K562 (cell line): ENCODE measurements at regions not wholly inside any gene's neighbourhood (a gene's known extent, or its start where the extent isn't known, plus 50 kb on each side); places are given as distances from the start of the nearest gene placed in this dataset.

ENCODE experiments used
- ATAC-seq: fragments of 200-7000 bp; cut with Tn5 transposase; 3 replicates; pipeline ENCODE4 v1.9.1; 2020; ENCODE audit warnings: moderate library complexity
- BruUV-seq: library from RNA; stranded (reverse); fragments of 400-500 nt; replicated peaks from 2 replicates; lab custom pipeline; 2021; lab: Mats Ljungman, UMichigan
- CTCF ChIA-PET: fragments of 300-600 bp; formaldehyde crosslinking; extraction: SDS; loops from one replicate; lab custom pipeline; 2021; ENCODE audit warnings: low intra/inter-chr PET ratio; lab: Yijun Ruan, JAX
- POLR2A ChIA-PET: fragments of 300-600, 350-650 bp; sonication (Branson Sonifier 250); formaldehyde crosslinking; extraction: SDS; loops from one replicate; lab custom pipeline; 2021; ENCODE audit warnings: antibody characterized with exemption, inconsistent platforms; lab: Yijun Ruan, JAX
- DNase-seq, 4 experiments: peaks; one replicate each; pipeline versions ENCODE4 v3.0.0 to v3.0.0-alpha.2; 2011 to 2018; ENCODE audit warnings: low spot score in 3 of 4, mixed read lengths in 3 of 4; ENCODE audit errors: extremely low read depth in 1 of 4
- FAIRE-seq: peaks from 2 replicates; lab custom pipeline; 2011; peaks lifted over from hg19 to GRCh38; lab: Jason Lieb, UNC
- H2AFZ ChIP-seq: 2 replicates; pipeline ENCODE4 v1.6.0; 2011; ENCODE audit warnings: low read depth, low read length, control low read depth, inconsistent platforms
- H3K27ac ChIP-seq: fragments of 200-600 bp; 3 replicates; pipeline ENCODE4 v1.8.0; 2011; ENCODE audit warnings: low read depth, mild to moderate bottlenecking, control low read depth, inconsistent platforms, low read length, moderate library complexity, mixed read lengths; ENCODE audit errors: extremely low read depth
- H3K27me3 ChIP-seq, 2 experiments: fragments of 300-600 bp in 1 of 2; 2 replicates in 1 of 2; 3 replicates in 1 of 2; pipeline versions ENCODE4 v1.6.0 to v1.8.0; 2011; ENCODE audit warnings: inconsistent platforms in 2 of 2, low read length in 2 of 2, mild to moderate bottlenecking in 1 of 2, mixed read lengths in 1 of 2, moderate library complexity in 1 of 2; ENCODE audit not compliant: control insufficient read depth in 2 of 2, insufficient read depth in 2 of 2
- H3K36me3 ChIP-seq: fragments of 300-600 bp; 3 replicates; pipeline ENCODE4 v1.8.0; 2011; ENCODE audit warnings: mild to moderate bottlenecking, low read length, inconsistent platforms; ENCODE audit not compliant: control insufficient read depth, insufficient read depth
- H3K4me1 ChIP-seq, 2 experiments: fragments of 200-600 bp in 1 of 2; replicated peaks in 1 of 2; 2 replicates in 1 of 2; 3 replicates in 1 of 2; pipeline versions ENCODE4 v1.5.1 to v1.8.0; 2011; ENCODE audit warnings: inconsistent platforms in 2 of 2, low read length in 2 of 2, mild to moderate bottlenecking in 1 of 2, mixed read lengths in 1 of 2, moderate library complexity in 1 of 2; ENCODE audit not compliant: control insufficient read depth in 2 of 2, insufficient read depth in 2 of 2
- H3K4me2 ChIP-seq: 2 replicates; pipeline ENCODE4 v1.6.1; 2011; ENCODE audit warnings: low read length, control low read depth, inconsistent platforms, mixed read lengths; ENCODE audit not compliant: insufficient read depth
- H3K4me3 ChIP-seq: fragments of 200-600 bp; sonication (generic), shearing (Covaris generic); 2 replicates; pipeline ENCODE4 v1.5.1; 2016; ENCODE audit warnings: control low read depth, inconsistent platforms
- H3K79me2 ChIP-seq: fragments of 200-600 bp; 3 replicates; pipeline ENCODE4 v1.8.0; 2011; ENCODE audit warnings: low read length, inconsistent platforms; ENCODE audit not compliant: control insufficient read depth, insufficient read depth
- H3K9ac ChIP-seq, 2 experiments: 2 replicates each; pipeline versions ENCODE4 v1.6.0 to v1.6.1; 2011; ENCODE audit warnings: low read depth in 2 of 2, low read length in 2 of 2, control low read depth in 1 of 2, inconsistent platforms in 1 of 2, mild to moderate bottlenecking in 1 of 2, mixed read lengths in 1 of 2; ENCODE audit not compliant: insufficient read depth in 1 of 2
- H3K9me1 ChIP-seq: one replicate; pipeline ENCODE4 v1.6.0; 2011; ENCODE audit warnings: inconsistent platforms, mild to moderate bottlenecking, low read length, moderate library complexity; ENCODE audit not compliant: control insufficient read depth, insufficient read depth
- H3K9me3 ChIP-seq: replicated peaks from 2 replicates; pipeline ENCODE4 v1.5.1; 2011; ENCODE audit warnings: low read depth, low read length, inconsistent platforms; ENCODE audit not compliant: control insufficient read depth, insufficient read depth
- H4K20me1 ChIP-seq: replicated peaks from 2 replicates; pipeline ENCODE4 v1.6.1; 2011; ENCODE audit warnings: low read length, inconsistent platforms, mixed read lengths; ENCODE audit not compliant: control insufficient read depth, insufficient read depth
- CBX8 ChIP-seq: fragments of 200-600 bp; sonication (generic); IDR thresholded peaks from 2 replicates; pipeline ENCODE4 v1.6.1; 2012; ENCODE audit warnings: borderline replicate concordance, mixed run types, low read depth, mild to moderate bottlenecking, moderate library complexity, mixed read lengths, low read length, control low read depth, inconsistent platforms; ENCODE audit not compliant: poor library complexity, severe bottlenecking; ENCODE audit errors: extremely low read depth
- CHAMP1 ChIP-seq: fragments of 450-650 bp; IDR thresholded peaks from 2 replicates; pipeline ENCODE4 v1.6.1; 2016; ENCODE audit warnings: mild to moderate bottlenecking
- EP300 ChIP-seq: IDR thresholded peaks from 2 replicates; pipeline ENCODE4 v1.6.1; 2012; ENCODE audit warnings: low read length, improper control_type of control experiment
- GABPA ChIP-seq: fragments of 200-800 bp; sonication (Bioruptor generic); conservative IDR thresholded peaks from 2 replicates; pipeline ENCODE4 v1.6.1; 2016; ENCODE audit warnings: low read depth, missing genetic modification characterization, missing compliant biosample characterization
- HBP1 ChIP-seq: fragments of 450-650 bp; formaldehyde crosslinking; IDR thresholded peaks from 2 replicates; pipeline ENCODE4 v1.4.0; 2022; ENCODE audit warnings: missing genetic modification characterization
- KLF16 ChIP-seq: IDR thresholded peaks from 2 replicates; pipeline ENCODE4 v1.6.1; 2016; ENCODE audit warnings: antibody characterized with exemption
- MXD1 ChIP-seq: fragments of 250-450 bp; sonication (Bioruptor Pico); IDR thresholded peaks from 2 replicates; pipeline ENCODE4 v1.8.0; 2021; ENCODE audit warnings: borderline replicate concordance, mild to moderate bottlenecking, moderate library complexity; ENCODE audit not compliant: poor library complexity, severe bottlenecking
- NFXL1 ChIP-seq: fragments of 450-650 bp; formaldehyde crosslinking; IDR thresholded peaks from 2 replicates; pipeline ENCODE4 v1.4.0; 2021; ENCODE audit warnings: mild to moderate bottlenecking
- PHF8 ChIP-seq: fragments of 200-600 bp; sonication (generic); IDR thresholded peaks from 2 replicates; pipeline ENCODE4 v1.6.1; 2012; ENCODE audit warnings: mixed run types, mild to moderate bottlenecking, inconsistent platforms, low read length, moderate library complexity, borderline replicate concordance
- RNF2 ChIP-seq: sonication (generic); IDR thresholded peaks from 2 replicates; pipeline ENCODE4 v1.6.1; 2016
- SLC30A9 ChIP-seq: fragments of 250-450 bp; sonication (Bioruptor Pico); IDR thresholded peaks from 2 replicates; pipeline ENCODE4 v1.8.0; 2022; ENCODE audit warnings: mild to moderate bottlenecking, moderate library complexity
- SOX6 ChIP-seq: fragments of 450-650 bp; IDR thresholded peaks from 2 replicates; pipeline ENCODE4 v1.6.1; 2014; ENCODE audit warnings: mild to moderate bottlenecking
- SREBF1 ChIP-seq: fragments of 150-350 bp; IDR thresholded peaks from 2 replicates; pipeline ENCODE4 v1.6.1; 2014; ENCODE audit warnings: antibody characterized with exemption, low read depth, low read length, borderline replicate concordance
- STAT5A ChIP-seq: IDR thresholded peaks from 2 replicates; pipeline ENCODE4 v1.6.1; 2012; ENCODE audit warnings: low read length, inconsistent platforms, borderline replicate concordance
- TEAD2 ChIP-seq: fragments of 450-650 bp; IDR thresholded peaks from 2 replicates; pipeline ENCODE4 v1.6.1; 2016; ENCODE audit warnings: missing genetic modification characterization, control low read depth, missing compliant biosample characterization
- THAP7 ChIP-seq: fragments of 250-450 bp; sonication (Bioruptor Pico); IDR thresholded peaks from 2 replicates; pipeline ENCODE4 v1.5.0; 2021
- ZBED1 ChIP-seq: IDR thresholded peaks from 2 replicates; pipeline ENCODE4 v1.6.1; 2014
- ZNF143 ChIP-seq: sonication (generic); formaldehyde crosslinking; IDR thresholded peaks from 2 replicates; pipeline ENCODE4 v1.9.0; 2022; ENCODE audit warnings: mild to moderate bottlenecking, missing genetic modification reagents
- ZNF589 ChIP-seq: fragments of 200-800 bp; sonication (Bioruptor generic); IDR thresholded peaks from 2 replicates; pipeline ENCODE4 v1.6.1; 2016; ENCODE audit warnings: low read depth, missing genetic modification characterization, missing compliant biosample characterization
- WGBS: fragments of 100-300 bp; shearing (Covaris generic); methylation state at CpG from one replicate; pipeline ENCODE4 v1.1.6; 2016; ENCODE audit warnings: low coverage, mixed read lengths; ENCODE audit not compliant: insufficient coverage; ENCODE audit errors: missing lambda C conversion rate; 5-methylcytosine and 5-hydroxymethylcytosine counted together
- in situ Hi-C: fragments of 300-500 bp; cut with MboI; formaldehyde crosslinking; loops from 4 replicates; pipeline ENCODE4 v1.15.0; 2018; ENCODE audit warnings: inconsistent platforms, mixed read lengths
- intact Hi-C: fragments of 100-400 bp; cut with micrococcal nuclease; formaldehyde crosslinking; loops from 2 replicates; pipeline ENCODE4 v1.14.2; 2022

- no TSS peak for BruUV-seq
- no peak for TF ChIP-seq CHAMP1
- TF ChIP-seq STAT5A = no peak
- TF ChIP-seq KLF16 = no peak
- TF ChIP-seq HBP1 (CRISPR knock-in tag) = no peak
- no peak for TF ChIP-seq THAP7 (CRISPR knock-in tag)
- TF ChIP-seq NFXL1 (CRISPR knock-in tag) = no peak
- no peak for TF ChIP-seq RNF2
- no peak for TF ChIP-seq ZNF143 (CRISPR knock-in tag)
- no peak for TF ChIP-seq SLC30A9
- no peak for TF ChIP-seq CBX8
- no peak for TF ChIP-seq SOX6
- no peak for TF ChIP-seq GABPA (tag)
- TF ChIP-seq PHF8 = no peak
- TF ChIP-seq EP300 = no peak
- TF ChIP-seq ZNF589 = no peak
- no peak for TF ChIP-seq ZBED1
- TF ChIP-seq TEAD2 = no peak
- TF ChIP-seq SREBF1 = no peak
- no peak for TF ChIP-seq MXD1 (CRISPR knock-in tag)
- Histone ChIP-seq H3K36me3 (no peaks in the 10 kb centered on the region), H3K4me3 (no peak overlapping the region), H3K9me3 (no peaks in the 10 kb centered on the region), H3K9ac (no peak overlapping the region), H2AFZ (no peak overlapping the region), H3K4me2 (no peak overlapping the region), H4K20me1 (no peaks in the 10 kb centered on the region), H3K79me2 (no peaks in the 10 kb centered on the region), H3K27ac (no peak overlapping the region), H3K27me3 (no peaks in the 10 kb centered on the region), H3K9me1 (no peaks in the 10 kb centered on the region), H3K4me1 (no peaks in the 10 kb centered on the region)
- FAIRE-seq (no peak), ATAC-seq (no peak), DNase-seq (no peak)
- intact Hi-C loops (no loop called here), in situ Hi-C loops (no loop called here)
- CTCF ChIA-PET = no interaction called here
- 0% methylated on average over 5 of the region's 5 CpGs for WGBS
- POLR2A ChIA-PET = no interaction called here
These were observed 922.9 kb downstream of the EFNB2 start for GRCh38 chr13:105612541-105612940.
